HCEC 1CT (cell line): ENCODE measurements at regions not wholly inside any gene's neighbourhood (a gene's known extent, or its start where the extent isn't known, plus 50 kb on each side); places are given as distances from the start of the nearest gene placed in this dataset.
A peak's percentile ranks its signal among the peaks of the same experiment; 100 is the strongest.
"Not testable (repeated sequence)": the region's sequence is repeated elsewhere in the genome, so short reads cannot be mapped to it uniquely, and the experiment has no call there.

Source experiments
- DNase-seq: peaks from one replicate; pipeline ENCODE4 v3.0.0-alpha.2; 2017

DNA sequence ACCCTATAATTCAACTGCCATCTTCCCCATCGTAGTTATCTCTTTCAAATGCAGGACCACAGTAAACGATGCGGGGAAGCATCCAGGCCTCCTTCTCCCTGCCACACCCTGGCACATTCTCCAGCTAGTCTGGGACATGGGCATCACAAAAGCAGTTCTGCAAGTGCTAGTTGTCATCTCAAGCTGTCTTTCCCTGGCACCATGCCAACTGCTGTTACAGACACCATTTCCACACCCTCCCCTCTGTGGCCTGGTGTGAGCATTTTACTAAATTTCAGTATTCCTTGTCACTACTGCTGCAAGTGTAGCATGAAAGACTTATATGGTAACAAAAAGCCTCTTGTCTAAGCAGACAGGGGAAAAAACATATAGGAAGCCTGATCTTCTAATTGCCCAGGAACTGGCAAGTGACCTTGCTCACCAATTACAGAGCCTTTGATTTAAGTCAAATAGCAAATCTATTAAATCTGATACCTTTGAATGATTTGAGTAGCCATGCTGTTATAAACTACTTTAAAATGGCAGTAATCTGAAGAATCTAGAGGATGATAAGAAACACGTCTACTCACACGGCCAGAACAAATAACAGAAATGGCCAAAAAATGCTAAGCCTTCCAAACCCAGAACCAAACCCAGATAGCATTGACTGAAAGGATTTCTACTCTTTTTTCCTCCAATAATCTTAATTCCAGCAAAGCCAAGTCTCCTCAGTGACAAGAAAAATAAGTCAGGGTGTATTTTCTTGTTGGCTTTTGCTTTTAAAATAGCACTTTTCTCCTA lies 179.0 kb downstream of the NUFIP1 start:
- no peak for DNase-seq

DNA sequence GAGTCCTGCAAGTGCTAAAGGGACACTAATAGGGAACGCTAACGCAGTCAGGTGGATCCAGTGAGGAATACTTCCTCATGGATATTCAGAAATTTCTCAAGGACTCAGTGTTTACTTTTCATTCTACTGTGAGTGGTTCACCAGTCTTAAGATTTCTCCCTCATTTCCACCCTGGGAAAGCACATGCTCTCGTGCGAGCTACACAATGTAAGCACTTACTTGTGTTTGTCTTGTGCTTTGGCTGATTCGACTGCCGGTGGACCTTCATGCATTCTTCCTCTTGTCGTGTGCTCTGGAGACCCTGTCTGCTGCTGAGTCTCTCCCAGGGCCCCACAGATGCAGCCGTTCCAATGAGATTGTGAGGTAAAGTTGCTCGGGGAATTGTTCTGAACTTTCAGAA lies 180.1 kb downstream of the NUFIP1 start:
- no peak for DNase-seq

DNA sequence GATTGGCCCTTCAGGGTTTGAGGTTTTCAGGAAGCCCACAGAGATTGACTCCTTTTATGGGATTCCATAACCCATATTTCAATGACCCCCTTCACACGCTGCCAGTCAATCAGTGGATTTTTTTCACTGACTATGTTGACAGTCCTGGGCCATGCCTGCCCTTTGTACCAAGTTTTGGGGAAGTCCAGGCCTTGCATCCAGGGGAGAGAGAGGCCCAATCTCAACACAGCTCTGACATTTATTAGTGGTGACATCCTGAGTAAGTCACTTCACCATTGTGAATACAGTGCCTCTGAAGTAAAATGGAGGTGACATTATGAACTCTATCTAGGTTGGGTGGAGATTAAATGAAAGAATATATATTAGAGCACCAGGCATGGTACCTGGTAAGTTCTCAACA lies 181.1 kb downstream of the NUFIP1 start:
- no peak for DNase-seq

DNA sequence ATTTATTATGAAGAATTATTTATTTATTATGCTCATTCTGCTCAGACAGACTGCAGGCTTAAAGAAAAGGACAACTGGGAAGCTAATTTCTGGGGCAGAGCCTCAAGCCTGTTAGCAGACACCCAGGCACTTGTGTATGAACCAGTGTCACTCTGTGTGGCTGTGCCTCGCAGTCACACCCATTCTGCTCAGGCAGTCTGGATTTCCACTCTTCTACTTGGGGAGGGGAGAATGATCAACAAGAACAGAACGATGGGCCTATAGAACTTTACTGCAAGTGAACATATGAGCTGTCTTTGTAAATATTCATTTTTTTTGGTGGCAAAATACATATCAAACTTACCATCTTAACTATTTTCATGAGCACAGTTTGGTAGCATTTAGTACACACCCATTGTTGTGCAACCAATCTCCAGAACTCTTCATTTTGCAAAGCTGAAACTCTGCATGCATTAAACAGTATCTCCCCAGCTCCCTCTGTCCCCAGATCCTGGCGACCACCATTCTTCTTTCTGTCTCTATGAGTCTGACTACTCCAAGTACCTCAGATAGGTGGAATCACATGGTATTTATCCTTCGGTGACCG lies 181.7 kb downstream of the NUFIP1 start:
- no peak for DNase-seq

DNA sequence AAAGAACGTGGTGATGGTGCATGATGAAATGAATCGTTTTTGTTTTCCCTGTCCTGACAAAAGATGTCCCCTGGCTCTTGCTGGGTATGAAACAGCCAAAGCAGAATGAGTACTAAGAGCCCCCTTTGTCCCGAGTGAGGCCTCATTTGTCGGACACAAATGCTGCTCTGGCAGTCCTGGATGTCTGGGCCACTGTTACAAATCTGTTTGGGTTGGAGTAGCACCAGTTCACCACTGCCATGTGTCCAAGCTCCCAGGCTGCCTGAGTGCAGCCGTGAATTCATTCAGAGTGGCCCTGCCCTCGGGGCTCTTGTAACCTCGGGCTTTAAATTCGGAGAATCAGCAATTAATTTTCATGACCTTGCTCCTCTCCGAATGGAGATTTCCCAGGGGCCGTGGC lies 182.4 kb downstream of the NUFIP1 start:
- no peak for DNase-seq

DNA sequence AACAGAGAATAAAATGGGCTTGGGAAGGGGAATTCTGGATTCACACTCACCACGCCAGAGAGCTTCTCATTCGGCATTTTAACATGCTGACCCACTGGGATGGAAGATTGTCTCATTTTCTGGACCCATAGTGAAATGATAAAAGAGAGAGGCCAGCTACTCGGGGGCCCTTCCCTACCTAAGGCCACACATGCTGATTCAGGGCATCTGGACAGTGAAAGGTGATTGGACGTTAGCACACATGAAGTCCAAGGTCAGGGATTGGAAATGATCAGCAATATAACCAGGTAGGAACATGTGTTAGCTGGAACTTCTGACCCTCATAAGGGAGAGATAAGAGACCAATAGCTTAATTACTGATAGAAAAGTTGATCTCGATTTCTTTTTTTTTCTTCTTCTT lies 183.7 kb downstream of the NUFIP1 start:
- DNase-seq: no peak

DNA sequence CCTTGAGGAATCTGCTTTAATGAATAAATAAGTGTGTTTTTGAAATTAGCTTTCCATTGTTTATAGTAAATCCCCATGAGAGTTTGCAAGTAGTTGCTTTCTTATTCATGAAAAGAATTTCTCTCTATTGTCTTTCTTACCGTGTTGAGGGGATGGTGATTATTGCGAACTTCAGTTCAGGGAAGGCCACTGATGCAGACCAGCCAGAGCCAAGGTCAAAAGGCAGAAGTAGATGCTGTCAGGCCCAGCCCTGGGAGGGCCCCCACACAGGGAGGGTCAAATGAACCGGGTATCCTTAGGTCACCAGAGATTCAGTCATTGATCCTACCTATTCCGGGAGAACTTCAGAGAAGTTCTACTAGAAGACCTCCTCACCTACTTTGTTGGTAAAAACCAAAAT lies 185.9 kb downstream of the NUFIP1 start:
- no peak for DNase-seq

DNA sequence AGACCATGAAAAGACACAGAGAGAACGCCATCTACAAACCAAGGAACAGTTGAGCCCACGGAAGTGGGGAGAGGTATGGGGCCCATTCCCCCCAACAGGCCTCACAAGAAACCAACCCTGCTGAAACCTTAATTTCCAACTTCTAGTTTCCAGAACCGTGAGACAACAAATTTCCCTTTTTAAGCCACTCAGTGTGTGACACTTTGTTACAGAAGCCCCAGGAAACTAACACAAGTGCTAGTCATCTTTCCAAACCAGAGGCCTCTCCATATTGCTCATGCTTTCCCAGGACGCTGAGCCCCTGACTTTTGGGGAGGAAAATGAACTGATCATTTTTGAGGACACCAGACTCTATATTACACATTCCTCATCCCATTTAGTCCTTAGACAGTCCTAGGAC lies 186.8 kb downstream of the NUFIP1 start:
- DNase-seq: no peak

DNA sequence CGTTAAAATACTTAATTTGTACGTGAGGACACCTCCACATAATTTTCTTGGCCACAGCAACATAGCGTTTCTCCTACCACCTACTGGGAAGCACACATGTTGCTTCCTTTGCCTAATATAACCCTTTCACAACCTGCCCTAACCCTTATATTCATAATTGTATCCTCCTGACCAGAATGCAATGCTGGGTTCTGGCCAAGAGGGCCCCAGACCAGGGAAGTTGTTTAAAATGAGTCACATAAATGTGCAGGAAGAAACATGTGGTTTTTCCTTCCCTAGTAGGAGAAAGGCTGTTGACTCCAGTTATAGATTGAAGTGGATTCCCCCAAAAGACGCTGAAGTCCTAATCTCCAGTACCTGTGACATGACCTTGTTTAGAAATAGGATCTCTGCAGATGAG lies 187.3 kb downstream of the NUFIP1 start:
- peak; percentile 92 for DNase-seq

DNA sequence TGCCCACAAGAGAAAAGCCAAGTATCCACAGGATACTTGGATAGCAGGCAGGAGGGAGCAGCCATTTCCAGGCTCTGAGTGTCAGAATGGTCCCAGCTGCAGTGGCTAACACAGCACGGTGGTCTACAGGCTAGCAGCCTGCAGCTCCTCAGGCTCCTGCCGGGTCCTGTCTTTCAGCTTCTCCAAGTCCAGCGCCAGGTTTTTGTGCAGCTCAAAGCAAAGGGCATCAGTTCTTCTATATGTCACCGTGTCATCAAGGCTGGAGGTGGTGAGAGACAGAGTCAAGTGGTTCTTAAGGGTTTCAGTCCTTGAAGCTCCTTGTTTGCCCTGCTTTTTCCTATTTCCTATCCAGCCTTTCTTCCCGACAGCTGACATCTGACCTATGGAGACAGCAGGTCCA lies 188.6 kb downstream of the NUFIP1 start:
- no peak for DNase-seq

DNA sequence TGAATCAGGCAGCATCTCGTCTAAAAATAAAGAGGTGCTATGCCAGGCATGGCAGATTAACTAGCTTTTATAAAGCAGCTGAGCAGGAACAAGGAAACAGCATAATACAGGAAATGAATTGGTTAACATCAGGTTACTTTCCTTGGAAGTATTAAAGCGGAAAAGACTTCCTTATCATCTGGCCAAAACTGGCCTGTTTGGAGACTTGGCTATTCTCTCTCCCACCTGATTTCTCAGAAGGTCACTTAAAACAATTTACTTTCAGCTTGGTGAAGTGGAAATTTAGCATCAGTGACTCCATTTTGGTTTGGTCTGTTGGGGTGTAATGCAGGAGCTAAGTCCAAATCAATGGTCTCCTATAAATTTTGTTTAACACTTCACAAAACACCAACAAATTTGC lies 191.6 kb downstream of the NUFIP1 start:
- no peak for DNase-seq

DNA sequence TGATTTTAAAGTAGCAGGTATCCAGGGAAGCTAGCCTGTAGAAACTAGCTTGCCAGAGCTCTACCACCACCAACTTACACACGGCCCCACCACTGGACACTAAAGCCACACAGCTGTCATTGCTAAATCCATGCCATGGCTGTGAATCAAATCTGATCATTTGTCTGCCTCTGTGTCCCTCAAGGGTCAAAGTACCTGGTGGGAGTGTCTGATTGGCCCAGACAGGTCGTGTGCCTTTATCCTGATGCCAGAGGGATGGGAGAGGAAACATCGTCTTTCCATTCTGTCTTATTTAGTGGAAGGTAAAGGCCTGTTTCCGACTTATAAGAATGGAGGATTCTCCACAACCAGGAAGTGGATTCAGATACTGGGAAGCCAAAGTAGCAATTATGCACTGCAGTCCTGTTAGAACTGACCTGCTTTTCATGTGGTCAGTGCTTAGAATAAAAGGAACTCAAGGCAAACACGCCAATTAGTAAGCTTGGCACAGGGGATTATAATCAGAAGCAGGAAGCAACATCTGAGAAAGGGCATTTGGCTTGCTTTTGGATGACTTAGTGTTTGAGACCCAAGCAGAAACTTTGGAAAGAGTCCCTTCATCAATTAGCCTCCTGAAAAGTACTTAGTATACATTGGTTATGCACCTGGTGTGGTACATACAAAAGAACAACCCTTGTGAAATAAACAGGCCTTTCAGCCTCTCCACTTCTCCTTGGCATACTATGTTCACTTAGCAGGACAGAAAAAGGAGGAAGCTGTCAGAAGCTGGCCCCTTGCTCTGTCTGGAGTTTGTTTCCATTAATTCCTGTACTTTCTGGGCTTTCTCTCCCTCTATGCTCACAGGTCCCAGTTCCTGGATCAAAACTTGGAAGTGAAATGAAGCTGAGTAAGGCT lies 192.4 kb downstream of the NUFIP1 start:
- no peak for DNase-seq

DNA sequence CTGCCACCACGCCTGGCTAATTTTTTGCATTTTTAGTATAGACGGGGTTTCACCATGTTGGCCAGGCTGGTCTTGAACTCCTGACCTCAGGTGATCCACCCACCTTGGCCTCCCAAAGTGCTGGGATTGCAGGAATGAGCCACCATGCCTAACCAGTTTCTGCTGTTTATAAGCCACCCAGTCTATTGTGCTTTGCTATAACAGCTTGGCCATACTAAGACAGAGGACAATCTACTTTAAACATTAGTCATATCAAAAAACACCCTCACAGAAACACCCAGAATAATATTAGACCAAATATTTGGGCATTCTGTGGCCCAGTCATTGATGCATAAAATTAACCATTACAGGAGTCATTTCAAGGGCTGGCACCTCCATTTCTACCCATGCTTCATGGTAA lies 193.2 kb downstream of the NUFIP1 start:
- not testable (repeated sequence) for DNase-seq

DNA sequence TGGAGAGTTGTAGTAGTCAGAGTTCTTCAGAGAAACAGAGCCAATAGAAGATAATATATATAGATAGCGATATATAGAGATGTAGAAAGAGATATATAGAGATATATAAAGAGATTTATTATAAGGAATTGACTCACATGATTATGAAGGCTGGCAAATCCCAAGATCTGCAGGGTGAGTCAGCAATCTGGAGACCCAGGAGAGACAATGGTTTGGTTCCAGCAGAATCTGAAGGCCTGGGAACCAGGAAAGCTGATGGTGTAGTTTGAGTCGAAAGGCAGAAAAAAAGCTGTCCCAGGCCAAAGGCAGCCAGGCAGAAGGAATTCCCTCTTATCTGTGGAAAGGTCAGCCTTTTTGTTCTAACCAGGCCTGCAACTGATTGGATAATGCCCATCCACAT lies 194.1 kb downstream of the NUFIP1 start:
- no peak for DNase-seq

DNA sequence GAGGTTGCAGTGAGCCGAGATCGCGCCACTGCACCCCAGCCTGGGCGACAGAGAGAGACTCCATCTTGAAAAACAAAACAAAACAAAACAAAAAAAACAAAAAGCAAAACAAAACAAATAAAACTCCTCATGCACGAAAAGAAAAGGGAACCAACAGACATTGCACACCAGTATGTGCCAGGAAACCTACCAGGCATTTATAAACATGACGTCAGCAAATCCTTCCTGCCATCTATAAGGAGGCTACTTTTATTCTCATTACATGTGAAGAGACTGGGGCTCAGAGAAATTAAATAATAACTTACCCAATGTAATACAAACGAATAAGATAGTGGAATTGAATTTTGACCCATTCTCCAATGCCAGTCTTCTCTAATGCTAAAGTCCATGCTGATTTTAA lies 197.2 kb downstream of the NUFIP1 start:
- no peak for DNase-seq

DNA sequence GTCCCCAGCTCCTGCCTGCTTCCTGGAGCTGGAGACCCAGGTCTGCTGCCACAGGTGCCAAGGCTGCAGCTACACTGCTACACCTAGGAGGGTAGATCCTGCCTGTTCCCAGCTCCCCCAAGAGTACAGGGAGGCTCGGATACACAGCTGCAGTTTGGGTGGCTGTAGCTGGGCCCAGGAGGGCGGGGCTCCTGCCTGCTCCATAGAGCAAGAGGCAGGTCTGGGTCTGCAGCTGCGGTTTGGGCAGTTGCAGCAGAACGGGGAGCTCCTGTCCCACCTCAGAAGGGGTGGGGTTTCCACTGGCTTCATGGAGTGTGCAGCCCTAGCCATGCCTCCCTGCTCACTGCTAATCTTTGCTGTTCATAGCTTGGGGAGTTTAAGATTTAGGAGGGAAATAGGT lies 199.0 kb downstream of the NUFIP1 start:
- no peak for DNase-seq

DNA sequence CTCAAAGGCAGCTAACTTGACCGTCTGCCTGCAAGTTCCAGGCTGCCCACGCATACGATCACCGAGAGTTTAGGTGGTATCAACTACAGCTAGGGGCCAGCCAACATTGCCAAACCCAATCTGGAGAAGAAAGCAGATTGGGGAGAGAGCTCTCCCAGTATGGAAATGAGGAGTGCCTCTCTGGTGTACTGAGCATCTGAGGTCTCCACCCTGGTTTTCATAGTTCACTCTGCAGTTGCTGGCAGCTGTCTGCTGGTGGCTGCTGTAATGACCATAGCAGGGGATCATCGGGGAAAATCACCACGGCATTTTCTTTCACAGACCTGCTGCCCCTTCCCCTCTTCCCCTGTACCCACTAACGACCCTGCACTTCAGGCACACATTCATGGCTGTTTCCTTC lies 201.7 kb downstream of the NUFIP1 start:
- no peak for DNase-seq

DNA sequence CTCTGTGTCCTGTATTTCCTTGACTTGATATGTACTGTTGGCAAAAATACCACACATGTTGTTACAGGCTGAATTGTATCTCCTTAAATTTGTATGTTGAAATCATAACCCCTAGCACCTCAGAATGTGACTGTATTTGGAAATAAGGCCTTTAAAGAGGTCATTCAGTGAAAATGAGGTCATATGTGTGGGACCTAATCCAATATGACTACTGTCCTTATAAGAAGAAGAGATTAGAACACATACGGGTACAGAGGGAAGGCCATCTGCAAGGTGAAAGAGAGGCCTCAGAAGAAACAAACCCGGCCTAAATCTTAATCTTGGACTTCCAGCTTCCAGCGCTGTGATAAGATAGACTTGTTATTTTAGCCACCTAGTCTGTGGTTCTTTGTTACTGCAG lies 202.5 kb downstream of the NUFIP1 start:
- DNase-seq: peak; percentile 23

DNA sequence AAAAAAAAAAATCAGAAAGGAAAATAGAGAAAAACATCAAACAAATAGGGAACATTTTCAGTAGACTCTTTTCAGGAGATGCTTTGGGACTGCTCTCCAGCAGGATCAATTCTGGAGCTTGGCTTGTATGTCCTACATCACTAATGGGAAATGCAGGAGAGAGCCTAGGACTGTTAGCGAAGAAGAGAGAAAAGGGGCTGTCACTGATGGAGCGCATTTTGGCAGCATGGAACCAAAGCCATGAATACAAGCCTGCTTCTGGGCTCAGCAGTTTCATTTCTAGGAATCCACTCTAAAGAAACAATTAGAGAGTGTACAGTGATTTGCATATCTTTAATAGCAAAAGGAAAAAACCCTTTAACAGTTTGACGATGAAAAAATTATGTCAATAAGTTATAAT lies 203.9 kb downstream of the NUFIP1 start:
- no peak for DNase-seq

DNA sequence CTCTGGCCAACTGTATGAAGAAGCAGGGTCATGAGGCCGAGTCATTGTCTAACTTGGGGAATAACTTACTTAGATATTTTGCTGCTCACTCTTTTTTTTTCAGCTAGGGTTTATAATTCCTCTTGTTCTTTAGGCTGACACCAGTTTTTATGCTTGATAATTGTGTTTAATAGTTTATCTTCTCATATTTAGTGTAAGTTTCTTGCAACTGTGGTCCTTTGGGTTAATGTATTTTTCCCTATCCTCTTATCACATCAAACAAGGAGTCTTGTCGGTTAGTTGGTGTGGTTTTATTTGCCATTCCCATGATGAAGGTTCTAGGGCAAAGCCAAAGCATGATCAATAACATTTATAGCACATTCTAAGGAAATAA lies 204.6 kb downstream of the NUFIP1 start:
- no peak for DNase-seq

DNA sequence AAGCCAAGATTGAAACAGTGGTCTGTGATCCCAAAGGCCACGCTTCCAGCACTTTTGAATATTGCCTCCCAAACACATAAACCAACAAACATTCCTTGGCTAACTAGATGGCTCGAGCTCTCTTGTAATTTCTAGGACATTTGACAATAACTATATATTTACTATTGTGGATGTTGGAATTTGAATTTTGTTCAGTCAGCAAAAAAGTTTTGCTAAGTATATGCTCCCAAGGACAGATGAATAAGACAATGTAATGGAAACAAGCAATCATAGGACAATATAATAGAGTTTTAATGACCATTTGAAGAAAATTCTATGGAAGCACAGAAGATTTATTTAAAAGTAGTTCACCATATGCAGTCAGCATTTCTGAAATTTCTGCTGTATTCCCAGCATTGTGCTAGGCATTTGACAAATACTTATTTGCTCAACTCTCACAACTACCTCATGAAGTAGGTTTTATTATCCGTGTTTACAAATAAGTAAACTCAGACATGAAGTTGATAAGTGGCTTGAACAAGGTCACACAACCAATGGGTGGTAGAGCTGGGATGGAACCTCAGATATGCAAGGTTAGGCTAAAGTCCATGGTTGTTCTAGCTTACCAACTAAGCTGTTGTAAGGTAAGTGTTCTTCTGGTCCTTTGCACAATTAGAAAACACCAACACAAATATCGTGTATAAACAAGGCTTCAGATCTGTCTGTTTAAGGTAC lies 205.1 kb downstream of the NUFIP1 start:
- no peak for DNase-seq

DNA sequence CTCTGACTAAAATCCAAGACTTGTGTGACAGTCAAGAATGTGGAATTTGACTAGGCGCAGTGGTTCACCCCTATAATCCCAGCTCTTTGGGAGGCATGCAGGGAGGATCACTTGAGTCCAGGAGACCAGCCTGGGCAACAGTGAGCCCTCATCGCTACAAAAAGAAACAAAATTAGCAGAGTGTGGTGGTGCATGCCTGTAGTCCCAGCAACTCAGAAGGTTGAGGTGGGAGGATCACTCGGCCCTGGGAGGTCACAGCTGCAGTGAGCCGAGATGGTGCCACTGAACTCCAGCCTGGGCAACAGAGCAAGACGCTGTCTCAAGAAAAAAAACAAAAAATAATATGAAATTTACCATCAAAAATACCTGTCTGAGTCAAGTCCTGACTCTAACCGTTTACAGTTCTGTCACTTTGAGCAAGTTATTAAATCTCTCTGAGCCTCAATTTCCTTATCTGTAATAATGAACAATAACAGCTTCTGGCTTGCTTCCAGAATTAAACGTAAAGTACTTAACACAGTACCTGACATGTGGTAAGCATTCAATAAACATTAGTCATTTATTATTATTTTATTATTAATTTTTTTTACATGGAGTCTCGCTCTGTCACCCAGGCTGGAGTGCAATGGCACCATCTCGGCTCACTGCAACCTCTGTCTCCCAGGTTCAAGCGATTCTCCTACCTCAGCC lies 204.6 kb upstream of the TSC22D1 start:
- DNase-seq: no peak
